Thyroid gland (tissue), 4 donors: ENCODE measurements at regions not wholly inside any gene's neighbourhood (a gene's known extent, or its start where the extent isn't known, plus 50 kb on each side); places are given as distances from the start of the nearest gene placed in this dataset.

Experiments used
- CTCF ChIP-seq, 6 experiments: fragments of 200-600 bp in 3 of 6; fragments of 450-650 bp in 3 of 6; sonication (generic) in 3 of 6; IDR thresholded peaks; one replicate each; pipeline ENCODE4 v1.5.1; 2016 to 2019; ENCODE audit warnings: antibody characterized with exemption in 6 of 6, mild to moderate bottlenecking in 2 of 6, inconsistent platforms in 1 of 6, moderate library complexity in 1 of 6
- POLR2A ChIP-seq, 2 donors: fragments of 450-650 bp; IDR thresholded peaks; one replicate each; pipeline ENCODE4 v1.6.1; 2017; ENCODE audit warnings: antibody characterized with exemption in 2 of 2, mild to moderate bottlenecking in 2 of 2, moderate library complexity in 1 of 2

GRCh38 chr2:217160103-217160743, 300.4 kb upstream of the TNP1 start:
- no peak for TF ChIP-seq CTCF (IDR thresholded peaks at IDR 0.05)
- no peak for TF ChIP-seq POLR2A (IDR thresholded peaks at IDR 0.05)
